ENCODE measurements at regions not wholly inside any gene's neighbourhood (a gene's known extent, or its start where the extent isn't known, plus 50 kb on each side); places are given as distances from the start of the nearest gene placed in this dataset.

DNA sequence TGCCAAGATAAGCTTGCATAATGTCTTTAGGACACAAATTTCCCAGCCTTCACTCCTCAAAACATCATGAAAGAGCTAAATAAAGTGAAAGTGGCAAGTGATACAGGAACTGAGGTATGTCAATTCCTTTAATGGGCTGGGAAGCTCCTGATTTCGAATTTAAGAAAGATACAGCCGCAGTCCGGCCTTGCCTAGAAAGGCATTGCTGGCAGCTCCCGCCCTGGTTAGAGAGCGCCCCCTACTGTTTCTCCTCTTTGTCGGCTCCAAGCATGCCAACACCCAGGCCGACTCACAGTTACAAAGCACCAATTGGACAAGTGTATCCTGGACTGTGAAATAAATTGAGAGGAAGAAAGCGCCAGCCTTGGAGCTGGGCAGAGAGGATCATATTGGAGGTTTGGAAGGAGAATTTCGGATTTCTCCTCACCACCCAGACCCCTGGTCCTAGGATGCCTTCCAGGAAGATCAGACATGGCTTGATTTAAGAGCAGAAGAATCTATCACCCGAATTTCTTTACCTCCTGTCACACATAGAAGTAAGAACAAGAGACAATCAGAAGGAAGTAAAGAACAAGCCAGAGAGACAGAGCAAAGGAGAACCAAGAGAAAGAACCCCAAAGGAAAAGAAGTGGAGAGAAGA, 84.0 kb downstream of the FAM76B start:
- peak; percentile 79 to 96 (median 91) for TF ChIP-seq CTCF (IDR thresholded peaks at IDR 0.05 in 8 of 11, conservative IDR thresholded peaks at IDR 0.05 in 3 of 11)
- TF ChIP-seq POLR2A (IDR thresholded peaks at IDR 0.05) = no peak

Data from spleen (tissue), 7 donors.